A673 (cell line): ENCODE measurements at regions not wholly inside any gene's neighbourhood (a gene's known extent, or its start where the extent isn't known, plus 50 kb on each side); places are given as distances from the start of the nearest gene placed in this dataset.

ENCODE experiments used
- BruUV-seq: library from RNA; stranded (reverse); fragments of 400-500 nt; replicated peaks from 2 replicates; lab custom pipeline; 2021; lab: Mats Ljungman, UMichigan
- CTCF ChIA-PET: fragments of 300-600 bp; sonication (Branson Sonifier 250); formaldehyde crosslinking; loops from one replicate; lab custom pipeline; 2022; ENCODE audit warnings: antibody characterized with exemption; lab: Charles Lee
- POLR2A ChIA-PET: fragments of 300-600 bp; sonication (Branson Sonifier 250); formaldehyde crosslinking; loops from one replicate; lab custom pipeline; 2022; ENCODE audit warnings: antibody characterized with exemption; ENCODE audit not compliant: low non-redundant PET; lab: Charles Lee
- DNase-seq: peaks from one replicate; pipeline ENCODE4 v3.0.0-alpha.2; 2015; ENCODE audit warnings: low spot score
- H3K27ac ChIP-seq: fragments of 200-600 bp; sonication (generic); 2 replicates; pipeline ENCODE4 v1.5.1; 2016; ENCODE audit warnings: mixed run types, low read depth, mild to moderate bottlenecking, mixed read lengths, antibody characterized with exemption, low read length; ENCODE audit not compliant: poor library complexity, severe bottlenecking
- H3K27me3 ChIP-seq: fragments of 200-600 bp; sonication (generic); replicated peaks from 2 replicates; pipeline ENCODE4 v1.6.1; 2017; ENCODE audit warnings: mixed run types, low read depth, mild to moderate bottlenecking, mixed read lengths, antibody characterized with exemption, low read length; ENCODE audit not compliant: insufficient read depth, poor library complexity
- H3K36me3 ChIP-seq: fragments of 200-600 bp; sonication (generic); 2 replicates; pipeline ENCODE4 v1.6.1; 2016; ENCODE audit warnings: mixed run types, mild to moderate bottlenecking, mixed read lengths, antibody characterized with exemption, low read length; ENCODE audit not compliant: insufficient read depth, poor library complexity, severe bottlenecking
- H3K4me1 ChIP-seq: fragments of 200-600 bp; sonication (generic); 2 replicates; pipeline ENCODE4 v1.6.1; 2017; ENCODE audit warnings: mixed run types, mild to moderate bottlenecking, mixed read lengths, antibody characterized with exemption, low read length; ENCODE audit not compliant: insufficient read depth, poor library complexity, severe bottlenecking
- H3K4me3 ChIP-seq: fragments of 200-600 bp; sonication (generic); 2 replicates; pipeline ENCODE4 v1.5.1; 2016; ENCODE audit warnings: low read depth, mixed run types, mild to moderate bottlenecking, mixed read lengths, low read length; ENCODE audit not compliant: poor library complexity, severe bottlenecking
- H3K9me3 ChIP-seq: fragments of 200-600 bp; sonication (generic); 2 replicates; pipeline ENCODE4 v1.6.1; 2016; ENCODE audit warnings: mixed run types, low read depth, mild to moderate bottlenecking, mixed read lengths, antibody characterized with exemption, low read length; ENCODE audit not compliant: poor library complexity, severe bottlenecking
- CTCF ChIP-seq: fragments of 300-800, 200-600 bp; sonication (generic); conservative IDR thresholded peaks from 2 replicates; pipeline ENCODE4 v1.5.1; 2017; ENCODE audit warnings: low read depth, mild to moderate bottlenecking, antibody characterized with exemption, low read length, moderate library complexity, mixed read lengths
- EZH2 ChIP-seq: fragments of 200-600 bp; sonication (generic); IDR thresholded peaks from 2 replicates; pipeline ENCODE4 v1.6.1; 2017; ENCODE audit warnings: borderline replicate concordance, low read depth, mild to moderate bottlenecking, mixed read lengths, antibody characterized with exemption, low read length; ENCODE audit not compliant: poor library complexity, severe bottlenecking
- intact Hi-C: fragments of 100-400 bp; cut with micrococcal nuclease; formaldehyde crosslinking; loops from one replicate; pipeline ENCODE4 v1.10.0; 2022; ENCODE audit not compliant: unreplicated experiment

GRCh38 chr6:110554966-110555460 lies 78.6 kb upstream of the SLC22A16 start:
- H3K4me3 ChIP-seq: no peak overlapping the region
- no peaks in the 10 kb centered on the region for H3K36me3 ChIP-seq
- BruUV-seq: no TSS peak
- TF ChIP-seq EZH2: no peak
- H3K4me1 ChIP-seq: no peaks in the 10 kb centered on the region
- no peak for DNase-seq
- ChIA-PET POLR2A (no interaction called here), CTCF (no interaction called here)
- H3K27me3 ChIP-seq: peaks cover 11% of the 10 kb centered on the region
- no peak overlapping the region for H3K27ac ChIP-seq
- intact Hi-C loops: no loop called here
- H3K9me3 ChIP-seq: no peaks in the 10 kb centered on the region

- BruUV-seq: no TSS peak
These were observed 78.0 kb upstream of the SLC22A16 start for GRCh38 chr6:110554441-110554840.

GRCh38 chr6:110552901-110553641 lies 76.7 kb upstream of the SLC22A16 start:
- no peak overlapping the region for H3K27ac ChIP-seq
- BruUV-seq: no TSS peak
- H3K4me3 ChIP-seq: no peak overlapping the region
- POLR2A ChIA-PET: no interaction called here
- no peaks in the 10 kb centered on the region for H3K36me3 ChIP-seq
- DNase-seq: no peak
- no peaks in the 10 kb centered on the region for H3K9me3 ChIP-seq
- CTCF ChIA-PET: no interaction called here
- no peaks in the 10 kb centered on the region for H3K4me1 ChIP-seq
- TF ChIP-seq CTCF: no peak
- no peak for TF ChIP-seq EZH2
- intact Hi-C loops: no loop called here
- peaks cover 11% of the 10 kb centered on the region for H3K27me3 ChIP-seq

More at GRCh38 chr6:110554441-110554840, 78.0 kb upstream of the SLC22A16 start:
- POLR2A ChIA-PET: no interaction called here
- peaks cover 11% of the 10 kb centered on the region for H3K27me3 ChIP-seq
- no peak overlapping the region for H3K27ac ChIP-seq
- no peaks in the 10 kb centered on the region for H3K9me3 ChIP-seq
- no peaks in the 10 kb centered on the region for H3K4me1 ChIP-seq
- no peak overlapping the region for H3K4me3 ChIP-seq
- DNase-seq: no peak
- no peak for TF ChIP-seq EZH2
- TF ChIP-seq CTCF: no peak
- CTCF ChIA-PET: no interaction called here
- H3K36me3 ChIP-seq: no peaks in the 10 kb centered on the region
- intact Hi-C loops: no loop called here
